ENCODE measurements at regions not wholly inside any gene's neighbourhood (a gene's known extent, or its start where the extent isn't known, plus 50 kb on each side); places are given as distances from the start of the nearest gene placed in this dataset. TPM values are rescaled to one million over a fixed set of nuclear protein-coding genes. Genes with fewer than 3 reads are reported as not detected.
A peak's percentile ranks its signal among the peaks of the same experiment; 100 is the strongest.

DNA sequence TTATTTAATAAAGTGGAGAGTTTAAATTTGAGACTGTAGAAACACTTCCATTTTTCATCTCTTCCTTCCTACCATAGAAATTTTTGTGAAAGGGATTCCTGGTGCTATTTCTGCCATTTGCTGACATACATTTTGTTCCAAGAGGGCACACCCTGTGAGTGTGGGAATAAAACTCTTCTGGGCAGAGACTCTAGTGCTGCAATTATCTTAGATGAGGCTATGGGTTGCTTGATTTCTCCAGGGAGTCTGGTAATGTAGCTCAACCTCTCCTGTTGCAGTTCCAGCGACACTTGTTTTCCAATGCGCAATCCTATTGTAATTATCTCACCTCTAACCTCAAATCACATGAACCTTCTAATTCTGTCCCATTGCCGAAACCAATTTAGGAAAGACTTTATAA lies 60.1 kb upstream of the ZSWIM2 start:
- Histone ChIP-seq H3K36me3 (no peaks in the 10 kb centered on the region), H3K9me3 (ENCODE audit: low read depth) (no peaks in the 10 kb centered on the region), H4K20me1 (ENCODE audit: low read depth) (no peaks in the 10 kb centered on the region), H3F3A (ENCODE audit: low read depth) (no peaks in the 10 kb centered on the region), H3K4me3 (no peak overlapping the region), H3K4me1 (no peaks in the 10 kb centered on the region), H3K27ac (no peak overlapping the region), H3K9ac (no peak overlapping the region), H2AFZ (replicated peaks) (no peak overlapping the region), H3K27me3 (no peaks in the 10 kb centered on the region), H3K79me2 (ENCODE audit: low read depth) (no peaks in the 10 kb centered on the region), H3K4me2 (no peak overlapping the region)
- TF ChIP-seq, protein P1, sequence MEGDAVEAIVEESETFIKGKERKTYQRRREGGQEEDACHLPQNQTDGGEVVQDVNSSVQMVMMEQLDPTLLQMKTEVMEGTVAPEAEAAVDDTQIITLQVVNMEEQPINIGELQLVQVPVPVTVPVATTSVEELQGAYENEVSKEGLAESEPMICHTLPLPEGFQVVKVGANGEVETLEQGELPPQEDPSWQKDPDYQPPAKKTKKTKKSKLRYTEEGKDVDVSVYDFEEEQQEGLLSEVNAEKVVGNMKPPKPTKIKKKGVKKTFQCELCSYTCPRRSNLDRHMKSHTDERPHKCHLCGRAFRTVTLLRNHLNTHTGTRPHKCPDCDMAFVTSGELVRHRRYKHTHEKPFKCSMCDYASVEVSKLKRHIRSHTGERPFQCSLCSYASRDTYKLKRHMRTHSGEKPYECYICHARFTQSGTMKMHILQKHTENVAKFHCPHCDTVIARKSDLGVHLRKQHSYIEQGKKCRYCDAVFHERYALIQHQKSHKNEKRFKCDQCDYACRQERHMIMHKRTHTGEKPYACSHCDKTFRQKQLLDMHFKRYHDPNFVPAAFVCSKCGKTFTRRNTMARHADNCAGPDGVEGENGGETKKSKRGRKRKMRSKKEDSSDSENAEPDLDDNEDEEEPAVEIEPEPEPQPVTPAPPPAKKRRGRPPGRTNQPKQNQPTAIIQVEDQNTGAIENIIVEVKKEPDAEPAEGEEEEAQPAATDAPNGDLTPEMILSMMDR (IDR thresholded peaks at IDR 0.05) = no peak
- no peak for TF ChIP-seq EZH2 (IDR thresholded peaks at IDR 0.05)
- TF ChIP-seq EZH2phosphoT487 (IDR thresholded peaks at IDR 0.05) = no peak
- Mint-ChIP-seq H3K27ac (no peak overlapping the region), H3K4me1 (no peaks in the 10 kb centered on the region), H3K9me3 (no peaks in the 10 kb centered on the region), H3K4me3 (no peak overlapping the region), H3K36me3 (no peaks in the 10 kb centered on the region), H3K27me3 (ENCODE audit: insufficient read depth, low read depth) (peaks cover 2% of the 10 kb centered on the region)
- DNase-seq (ENCODE audit: low spot score) = no peak

DNA sequence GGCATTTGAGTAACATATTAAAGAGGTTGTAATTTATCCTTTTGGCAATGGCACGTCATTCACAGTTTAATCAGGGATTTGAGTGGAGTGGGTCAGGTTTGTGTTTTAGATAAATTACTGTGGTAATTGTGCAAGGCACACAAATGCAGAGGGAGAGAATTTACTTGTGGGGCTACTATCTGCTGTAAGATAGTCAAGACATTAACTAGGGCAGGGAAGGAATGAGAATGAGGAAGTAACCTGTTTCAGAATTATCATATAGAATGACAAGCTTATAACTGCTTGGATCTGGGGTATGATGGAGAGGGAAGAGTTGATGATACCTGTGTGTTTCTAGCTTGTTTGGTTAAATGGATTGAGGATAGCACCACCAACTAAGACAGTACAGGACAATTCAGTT lies 58.9 kb upstream of the ZSWIM2 start:
- no peaks in the 10 kb centered on the region for H3F3A ChIP-seq (ENCODE audit: low read depth)
- no peaks in the 10 kb centered on the region for H3K9me3 ChIP-seq (ENCODE audit: low read depth)
- no peaks in the 10 kb centered on the region for H3K79me2 ChIP-seq (ENCODE audit: low read depth)
- H3K36me3 ChIP-seq = no peaks in the 10 kb centered on the region
- no peak overlapping the region for H3K9ac ChIP-seq
- H4K20me1 ChIP-seq (ENCODE audit: low read depth) = no peaks in the 10 kb centered on the region
- DNase-seq (ENCODE audit: low spot score) = no peak
- no peaks in the 10 kb centered on the region for H3K4me1 ChIP-seq
- Mint-ChIP-seq H3K4me1 (no peaks in the 10 kb centered on the region), H3K9me3 (no peaks in the 10 kb centered on the region), H3K36me3 (no peaks in the 10 kb centered on the region), H3K27ac (no peak overlapping the region), H3K4me3 (no peak overlapping the region), H3K27me3 (ENCODE audit: insufficient read depth, low read depth) (peaks cover 2% of the 10 kb centered on the region)
- no peak overlapping the region for H3K27ac ChIP-seq
- TF ChIP-seq, protein P1 (IDR thresholded peaks at IDR 0.05) = no peak
- no peak for TF ChIP-seq EZH2phosphoT487 (IDR thresholded peaks at IDR 0.05)
- TF ChIP-seq EZH2 (IDR thresholded peaks at IDR 0.05) = no peak
- no peak overlapping the region for H3K4me3 ChIP-seq
- H3K4me2 ChIP-seq = no peak overlapping the region
- H3K27me3 ChIP-seq = no peaks in the 10 kb centered on the region
- no peak overlapping the region for H2AFZ ChIP-seq (replicated peaks)

DNA sequence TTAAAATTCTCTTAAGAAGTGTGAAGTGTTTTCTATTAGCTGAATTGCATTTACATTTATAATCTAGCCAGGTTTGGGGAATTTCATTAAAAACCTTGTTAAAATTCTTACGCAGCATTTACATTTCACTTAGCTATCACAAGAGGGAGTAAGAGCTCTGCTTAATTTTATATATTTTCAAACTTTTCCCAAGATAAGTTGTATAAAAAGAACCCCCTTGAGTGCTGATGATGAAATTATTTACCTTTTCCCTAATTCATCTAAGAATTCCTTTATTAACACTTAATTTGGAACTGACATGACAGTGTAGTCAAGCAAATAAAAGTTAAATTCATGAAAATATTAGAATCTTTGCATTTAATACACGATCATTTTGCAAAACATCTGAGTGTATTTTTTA lies 54.2 kb upstream of the ZSWIM2 start:
- Histone ChIP-seq H3K79me2 (ENCODE audit: low read depth) (no peaks in the 10 kb centered on the region), H3K4me2 (no peak overlapping the region), H3K9ac (no peak overlapping the region), H3K27ac (no peak overlapping the region), H3K4me3 (no peak overlapping the region), H3K4me1 (no peaks in the 10 kb centered on the region), H2AFZ (replicated peaks) (no peak overlapping the region), H4K20me1 (ENCODE audit: low read depth) (no peaks in the 10 kb centered on the region), H3F3A (ENCODE audit: low read depth) (no peaks in the 10 kb centered on the region), H3K36me3 (no peaks in the 10 kb centered on the region), H3K27me3 (no peaks in the 10 kb centered on the region), H3K9me3 (ENCODE audit: low read depth) (no peaks in the 10 kb centered on the region)
- Mint-ChIP-seq H3K36me3 (no peaks in the 10 kb centered on the region), H3K4me3 (no peak overlapping the region), H3K27me3 (ENCODE audit: insufficient read depth, low read depth) (no peaks in the 10 kb centered on the region), H3K9me3 (peaks cover 5% of the 10 kb centered on the region), H3K4me1 (no peaks in the 10 kb centered on the region), H3K27ac (no peak overlapping the region)
- TF ChIP-seq, protein P1 (IDR thresholded peaks at IDR 0.05) = peak; percentile 58
- no peak for TF ChIP-seq EZH2 (IDR thresholded peaks at IDR 0.05)
- no peak for DNase-seq (ENCODE audit: low spot score)

Small RNA genes in the stretch of these regions (small RNA-seq; reads per million reads assigned to genes)
- gene RN7SKP42 = not detected
- gene RNU6-989P = not detected

All from neural progenitor cell (in vitro differentiated cells).